Activated CD4-positive, CD25-positive, alpha-beta regulatory T cell treated with anti-CD3 and anti-CD28 coated beads, Interleukin-2, amount 50 U/mL, for 16 hours (primary cell): ENCODE measurements at regions not wholly inside any gene's neighbourhood (a gene's known extent, or its start where the extent isn't known, plus 50 kb on each side); places are given as distances from the start of the nearest gene placed in this dataset.

Source experiments
- DNase-seq: peaks from one replicate; pipeline ENCODE4 v3.0.0-alpha.2; 2020; ENCODE audit warnings: low read depth, low spot score

DNA sequence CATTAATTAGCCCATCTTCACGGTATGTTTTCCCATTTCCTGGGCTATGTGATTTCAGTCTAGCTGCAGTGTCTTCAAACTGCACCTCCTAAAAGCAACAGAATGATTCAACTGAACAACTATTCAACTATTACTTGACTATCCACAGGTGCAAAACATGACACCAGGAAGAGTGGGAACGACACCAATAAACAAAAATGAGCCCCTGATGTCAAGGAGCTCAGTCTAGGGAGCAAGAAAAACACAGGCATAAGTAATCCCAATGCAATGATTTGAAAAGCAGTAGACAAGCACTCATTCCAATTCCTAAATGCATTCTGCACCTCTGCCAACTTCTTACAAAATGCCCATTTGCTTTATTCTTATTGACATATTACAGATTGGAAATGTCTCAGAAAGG lies 285.6 kb downstream of the ETS1 start:
- DNase-seq: no peak

DNA sequence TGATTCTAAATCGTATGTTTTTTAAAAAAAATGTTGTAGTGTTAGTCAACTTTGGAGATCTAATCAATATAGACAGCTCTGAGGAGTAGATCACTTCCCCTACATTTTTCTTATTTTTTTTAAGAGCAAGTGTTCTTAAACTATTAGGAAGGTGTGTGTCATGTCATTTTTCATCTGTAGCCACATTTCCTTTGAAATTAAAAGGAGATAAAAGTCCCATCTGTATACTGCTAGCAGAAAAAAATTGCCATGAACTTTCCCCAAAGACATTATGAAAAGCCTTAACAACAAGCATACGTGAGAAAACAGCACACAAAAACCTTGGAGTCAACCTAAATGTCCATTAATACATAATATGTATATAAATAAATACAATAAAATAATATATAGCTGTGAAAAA lies 286.6 kb downstream of the ETS1 start:
- DNase-seq: no peak

- DNase-seq: no peak
These were observed 288.1 kb downstream of the ETS1 start for GRCh38 chr11:128299132-128299726.

- no peak for DNase-seq
These were observed 289.1 kb downstream of the ETS1 start for GRCh38 chr11:128298271-128298670.

GRCh38 chr11:128297805-128298204 lies 289.6 kb downstream of the ETS1 start:
- DNase-seq: no peak

- no peak for DNase-seq
These were observed 290.2 kb downstream of the ETS1 start for GRCh38 chr11:128297091-128297651.

DNA sequence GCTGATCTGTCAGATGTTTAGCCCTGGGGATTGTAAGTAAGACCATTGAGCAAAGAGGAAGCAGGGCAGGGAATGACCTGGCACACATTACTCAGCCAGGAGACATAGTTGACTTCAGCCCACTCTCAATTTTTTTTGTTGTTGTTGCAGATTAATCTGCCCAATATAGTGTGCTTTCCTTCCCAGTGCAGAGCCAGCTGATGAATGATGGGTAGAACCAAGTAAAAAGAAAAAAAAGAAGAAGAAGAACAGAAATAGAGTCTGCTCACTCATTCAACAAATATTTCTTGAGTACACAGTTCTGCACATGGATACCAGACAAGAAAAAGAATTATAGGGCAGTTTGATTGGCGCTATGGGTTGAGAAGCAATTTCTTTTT lies 292.7 kb downstream of the ETS1 start:
- DNase-seq: no peak

DNA sequence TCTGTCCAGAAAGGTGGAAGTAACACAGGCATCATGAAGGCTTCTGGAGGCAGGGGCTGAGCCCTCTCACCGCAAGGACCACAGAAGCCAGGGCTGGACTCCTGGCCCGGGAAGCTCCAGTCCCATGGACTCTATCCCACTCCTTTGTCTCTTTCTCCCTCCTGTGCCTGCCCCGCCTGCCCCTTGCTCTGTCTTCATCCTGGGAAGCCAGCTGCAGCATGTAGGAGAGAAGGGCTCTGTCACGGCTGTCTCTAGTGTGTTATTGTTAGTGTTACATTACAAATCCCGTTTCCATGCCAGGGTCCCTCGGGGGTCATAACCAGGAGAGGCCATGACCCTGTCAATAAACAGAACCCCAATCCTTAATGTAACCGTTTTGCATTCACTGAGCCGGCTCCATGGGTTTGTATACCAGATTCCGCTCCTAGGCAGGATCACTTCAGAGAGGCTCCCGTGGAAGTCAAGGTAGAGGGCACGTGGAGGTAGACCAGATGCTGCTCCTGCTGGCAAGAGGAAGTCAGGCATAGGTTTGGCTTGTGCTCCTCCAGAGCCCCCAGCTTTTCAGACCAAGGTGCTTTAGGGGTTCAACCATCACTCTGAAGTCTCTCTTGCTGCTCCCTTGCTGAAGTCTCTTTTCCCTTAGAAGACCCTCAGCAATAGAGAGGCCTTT lies 293.2 kb downstream of the ETS1 start:
- no peak for DNase-seq

- DNase-seq: no peak
These were observed 295.5 kb downstream of the ETS1 start for GRCh38 chr11:128291835-128292234.

DNA sequence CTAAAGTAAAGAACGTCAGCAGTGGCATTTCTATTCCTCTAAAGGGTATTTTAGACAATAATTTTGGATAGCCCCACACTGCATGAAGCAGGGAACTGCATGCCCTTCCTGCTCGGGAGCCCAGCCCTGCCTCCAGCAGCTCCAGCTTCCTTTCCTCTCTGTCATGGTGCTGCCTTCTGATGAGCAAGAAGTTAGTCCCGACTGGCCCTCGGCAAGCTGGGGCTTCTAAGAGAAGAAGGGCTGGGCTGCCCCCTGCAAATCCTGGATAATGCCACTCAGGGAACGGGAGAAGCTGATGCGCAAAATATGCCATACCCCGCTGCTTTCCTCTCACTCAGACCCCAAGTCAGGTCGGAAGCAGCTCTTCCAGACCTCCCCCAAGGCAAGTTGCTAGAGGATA lies 296.4 kb downstream of the ETS1 start:
- DNase-seq: no peak

DNA sequence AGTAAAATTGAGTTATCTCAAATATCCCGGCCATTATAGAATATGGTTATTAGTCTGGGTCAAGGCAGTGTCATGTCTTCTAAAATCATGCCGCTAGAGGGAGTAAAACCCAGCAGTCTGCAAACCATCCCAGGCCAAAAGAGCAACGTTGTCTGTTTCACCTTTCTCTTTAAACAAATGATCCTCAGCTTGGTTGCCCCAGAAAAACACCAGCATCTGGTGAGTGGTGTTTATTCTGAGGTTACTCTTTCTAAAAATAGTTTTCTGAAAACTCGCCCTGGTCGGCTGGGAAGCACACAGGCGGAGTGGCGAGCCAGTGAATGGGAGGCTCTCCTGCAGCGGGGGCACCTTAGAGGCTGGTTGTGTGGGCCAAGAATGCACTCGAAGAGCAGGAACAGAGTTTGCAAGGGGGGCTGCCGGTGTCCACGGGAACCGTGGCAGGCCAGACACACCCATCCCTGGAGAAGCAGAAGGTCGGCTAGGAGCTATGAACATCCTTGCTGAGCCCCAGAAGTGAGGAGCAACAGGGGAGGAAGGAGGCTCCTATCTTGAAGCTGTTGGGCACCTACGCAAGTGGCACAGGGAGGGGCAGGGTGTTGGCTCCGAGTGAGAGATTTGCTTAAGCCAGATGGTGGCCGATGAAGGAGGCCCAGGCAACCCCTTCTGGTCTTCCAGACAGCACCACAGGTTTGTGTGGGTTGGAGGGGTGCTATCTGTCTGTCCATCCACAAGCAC lies 297.1 kb downstream of the ETS1 start:
- peak; percentile 61 for DNase-seq

- no peak for DNase-seq
These were observed 298.3 kb downstream of the ETS1 start for GRCh38 chr11:128289048-128289447.

- no peak for DNase-seq
These were observed 299.0 kb downstream of the ETS1 start for GRCh38 chr11:128288368-128288767.

DNA sequence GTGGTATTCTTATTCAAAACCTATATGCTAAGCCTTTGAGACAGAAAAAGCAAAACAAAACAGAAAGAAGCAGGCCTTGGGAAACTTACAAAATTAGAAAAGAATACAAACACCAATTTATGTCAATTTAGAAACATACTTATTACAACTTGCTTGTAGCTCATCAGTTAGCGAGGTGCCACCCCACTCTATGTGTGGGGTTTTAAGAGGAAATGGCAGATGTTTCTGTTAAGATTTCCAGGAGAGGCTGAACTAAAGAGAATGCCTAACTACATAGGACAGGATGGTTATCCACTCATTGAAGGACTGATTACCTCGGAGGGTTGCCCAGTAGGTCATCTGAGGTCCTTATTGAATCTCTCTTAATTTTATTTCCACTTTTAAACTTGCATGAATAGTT lies 302.0 kb downstream of the ETS1 start:
- no peak for DNase-seq

GRCh38 chr11:128284634-128285033 lies 302.7 kb downstream of the ETS1 start:
- DNase-seq: no peak

DNA sequence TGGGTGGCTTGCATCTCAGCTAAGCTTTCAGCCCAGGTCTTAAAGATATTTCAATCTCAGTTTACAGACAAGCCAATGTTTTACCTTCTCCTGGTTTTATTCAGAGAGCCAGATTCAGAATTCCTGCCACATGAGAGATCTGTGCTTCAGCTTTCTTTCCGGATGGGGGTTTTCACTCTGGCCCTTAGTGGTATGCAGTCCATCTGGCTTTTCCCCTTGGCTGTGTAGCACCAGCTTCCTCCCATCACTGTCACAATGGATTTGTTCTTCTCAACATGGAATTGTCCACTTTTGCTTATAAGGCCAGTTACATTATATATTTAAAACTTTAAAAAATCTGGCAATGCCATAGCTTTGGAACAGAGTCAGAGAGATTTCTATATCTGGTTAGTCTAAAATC lies 303.9 kb downstream of the ETS1 start:
- DNase-seq: no peak

GRCh38 chr11:128282053-128282452 lies 305.3 kb downstream of the ETS1 start:
- no peak for DNase-seq

DNA sequence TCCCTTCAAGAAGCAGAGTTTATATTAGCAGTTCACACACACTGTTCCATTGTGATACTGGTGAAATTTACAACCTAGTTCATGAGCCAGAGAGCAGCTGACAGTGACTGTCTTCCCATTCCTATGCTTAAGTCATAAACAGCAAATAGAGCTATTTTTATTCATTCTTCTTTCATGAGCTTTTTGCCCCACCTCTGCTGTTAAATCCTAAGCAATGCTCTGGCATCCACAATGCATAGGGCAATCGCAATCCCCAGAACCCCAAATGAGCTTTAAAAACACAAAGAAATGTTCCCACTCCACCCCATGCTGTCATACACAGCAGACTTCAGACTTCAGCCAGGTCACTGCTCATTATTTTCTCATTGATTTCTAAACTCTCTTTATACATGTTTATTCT lies 307.5 kb downstream of the ETS1 start:
- DNase-seq: no peak

DNA sequence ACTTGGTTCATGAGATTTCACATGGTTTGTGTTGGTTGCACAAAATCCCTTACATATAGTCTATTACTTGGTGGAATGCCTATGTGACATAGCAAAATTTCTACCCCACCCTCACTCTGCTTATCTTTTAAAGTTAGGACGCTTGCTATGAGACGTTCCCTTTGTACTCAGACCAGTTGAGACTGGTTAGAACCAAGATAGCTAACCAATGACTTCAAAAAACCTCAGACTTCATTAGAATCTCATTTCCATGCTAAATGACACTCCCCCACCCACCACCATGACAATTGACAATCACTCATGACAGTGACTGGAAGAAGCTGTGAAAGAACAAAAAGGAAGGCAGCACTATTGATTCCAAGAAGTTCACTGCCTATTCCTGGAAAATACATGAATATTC lies 313.6 kb downstream of the ETS1 start:
- DNase-seq: no peak

GRCh38 chr11:128271401-128271800 lies 316.0 kb downstream of the ETS1 start:
- DNase-seq: no peak

DNA sequence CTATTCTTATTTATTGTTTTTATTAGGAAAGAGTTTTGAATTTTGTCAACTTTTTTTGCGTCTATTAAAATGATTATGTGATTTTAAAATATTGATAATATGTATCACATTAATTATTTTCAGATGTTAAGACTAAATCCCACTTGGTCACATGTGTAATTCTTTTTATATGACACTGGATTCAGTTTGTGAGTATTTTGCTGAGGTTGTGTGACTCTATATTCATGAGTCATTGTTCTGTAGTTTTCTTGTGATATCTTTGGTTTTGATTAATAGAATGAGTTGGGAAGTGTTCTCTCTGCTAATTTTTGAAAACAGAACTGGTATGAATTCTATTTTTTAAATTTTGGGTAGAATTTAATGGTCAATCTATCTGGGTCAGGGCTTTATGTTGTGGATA lies 317.9 kb downstream of the ETS1 start:
- DNase-seq: no peak

GRCh38 chr11:128266893-128267292 lies 320.5 kb downstream of the ETS1 start:
- DNase-seq: no peak
